Activated CD4-positive, alpha-beta memory T cell treated with anti-CD3 and anti-CD28 coated beads for 36 hours (primary cell): ENCODE measurements at regions not wholly inside any gene's neighbourhood (a gene's known extent, or its start where the extent isn't known, plus 50 kb on each side); places are given as distances from the start of the nearest gene placed in this dataset.

Source experiments
- CTCF ChIA-PET: fragments of 350-600 bp; sonication (Branson Sonifier 250); formaldehyde crosslinking; loops from one replicate; lab custom pipeline; 2021; ENCODE audit warnings: antibody characterized with exemption, inconsistent platforms; lab: Charles Lee
- POLR2A ChIA-PET: fragments of 350-600 bp; sonication (Branson Sonifier 250); formaldehyde crosslinking; loops from one replicate; lab custom pipeline; 2021; ENCODE audit warnings: antibody characterized with exemption; lab: Charles Lee
- DNase-seq: peaks from one replicate; pipeline ENCODE4 v3.0.0-alpha.2; 2020
- H3K27ac Mint-ChIP-seq: one replicate; pipeline ENCODE4 v1.8.0; 2021; ENCODE audit warnings: mixed read lengths
- H3K27me3 Mint-ChIP-seq: one replicate; pipeline ENCODE4 v1.8.0; 2021; ENCODE audit warnings: mixed read lengths
- H3K36me3 Mint-ChIP-seq: one replicate; pipeline ENCODE4 v1.8.0; 2021; ENCODE audit warnings: mixed read lengths
- H3K4me1 Mint-ChIP-seq: one replicate; pipeline ENCODE4 v1.8.0; 2021; ENCODE audit warnings: low read depth, mixed read lengths
- H3K4me3 Mint-ChIP-seq: one replicate; pipeline ENCODE4 v1.8.0; 2021; ENCODE audit warnings: mild to moderate bottlenecking, mixed read lengths
- H3K9me3 Mint-ChIP-seq: one replicate; pipeline ENCODE4 v1.8.0; 2021; ENCODE audit warnings: mixed read lengths
- intact Hi-C: fragments of 100-400 bp; cut with micrococcal nuclease; formaldehyde crosslinking; loops from one replicate; pipeline ENCODE4 v1.15.1; 2023

- POLR2A ChIA-PET, result no interaction called here
- Mint-ChIP-seq H3K4me1 (no peaks in the 10 kb centered on the region), H3K27me3 (peaks cover 6% of the 10 kb centered on the region), H3K4me3 (no peak overlapping the region), H3K36me3 (no peaks in the 10 kb centered on the region), H3K9me3 (no peaks in the 10 kb centered on the region), H3K27ac (no peak overlapping the region)
- intact Hi-C loops, result no loop called here
- no peak for DNase-seq
- CTCF ChIA-PET, result no interaction called here
These were observed 168.9 kb downstream of the MN1 start for GRCh38 chr22:27632451-27633295.

- no peaks in the 10 kb centered on the region for H3K36me3 Mint-ChIP-seq
- no peak overlapping the region for H3K4me3 Mint-ChIP-seq
- no peaks in the 10 kb centered on the region for H3K4me1 Mint-ChIP-seq
- intact Hi-C loops, result no loop called here
- peaks cover 6% of the 10 kb centered on the region for H3K27me3 Mint-ChIP-seq
- H3K9me3 Mint-ChIP-seq, result no peaks in the 10 kb centered on the region
- no peak for DNase-seq
- ChIA-PET POLR2A (no interaction called here), CTCF (no interaction called here)
- no peak overlapping the region for H3K27ac Mint-ChIP-seq
These were observed 168.2 kb downstream of the MN1 start for GRCh38 chr22:27633296-27633871.

GRCh38 chr22:27634043-27634740 lies 167.4 kb downstream of the MN1 start:
- no peak for DNase-seq

GRCh38 chr22:27635435-27635834 lies 166.1 kb downstream of the MN1 start:
- Mint-ChIP-seq H3K4me3 (no peak overlapping the region), H3K36me3 (no peaks in the 10 kb centered on the region), H3K9me3 (no peaks in the 10 kb centered on the region), H3K27ac (no peak overlapping the region), H3K4me1 (no peaks in the 10 kb centered on the region), H3K27me3 (peaks cover 6% of the 10 kb centered on the region)
- ChIA-PET POLR2A (no interaction called here), CTCF (no interaction called here)
- intact Hi-C loops, result no loop called here
- no peak for DNase-seq

More at GRCh38 chr22:27634043-27634740, 167.4 kb downstream of the MN1 start:
- CTCF ChIA-PET, result no interaction called here
- Mint-ChIP-seq H3K9me3 (no peaks in the 10 kb centered on the region), H3K4me3 (no peak overlapping the region), H3K27me3 (peaks cover 6% of the 10 kb centered on the region), H3K27ac (no peak overlapping the region), H3K36me3 (no peaks in the 10 kb centered on the region), H3K4me1 (no peaks in the 10 kb centered on the region)
- intact Hi-C loops, result no loop called here
- POLR2A ChIA-PET, result no interaction called here

- Mint-ChIP-seq H3K4me1 (no peaks in the 10 kb centered on the region), H3K4me3 (no peak overlapping the region), H3K27me3 (peaks cover 6% of the 10 kb centered on the region), H3K36me3 (no peaks in the 10 kb centered on the region), H3K9me3 (no peaks in the 10 kb centered on the region), H3K27ac (no peak overlapping the region)
- ChIA-PET CTCF (no interaction called here), POLR2A (no interaction called here)
- no peak for DNase-seq
- intact Hi-C loops, result no loop called here
These were observed 165.7 kb downstream of the MN1 start for GRCh38 chr22:27635852-27636251.

GRCh38 chr22:27636716-27637508 lies 164.6 kb downstream of the MN1 start:
- Mint-ChIP-seq H3K27me3 (peaks cover 6% of the 10 kb centered on the region), H3K36me3 (no peaks in the 10 kb centered on the region), H3K4me3 (no peak overlapping the region), H3K9me3 (no peaks in the 10 kb centered on the region), H3K27ac (no peak overlapping the region), H3K4me1 (no peaks in the 10 kb centered on the region)
- intact Hi-C loops, result no loop called here
- ChIA-PET CTCF (no interaction called here), POLR2A (no interaction called here)
- DNase-seq, result no peak

- Mint-ChIP-seq H3K27ac (no peak overlapping the region), H3K27me3 (peaks cover 6% of the 10 kb centered on the region), H3K4me3 (no peak overlapping the region), H3K9me3 (no peaks in the 10 kb centered on the region), H3K4me1 (no peaks in the 10 kb centered on the region), H3K36me3 (no peaks in the 10 kb centered on the region)
- intact Hi-C loops, result no loop called here
- no peak for DNase-seq
- ChIA-PET CTCF (no interaction called here), POLR2A (no interaction called here)
These were observed 164.0 kb downstream of the MN1 start for GRCh38 chr22:27637604-27638003.

- Mint-ChIP-seq H3K36me3 (no peaks in the 10 kb centered on the region), H3K27ac (no peak overlapping the region), H3K9me3 (no peaks in the 10 kb centered on the region), H3K4me1 (no peaks in the 10 kb centered on the region), H3K4me3 (no peak overlapping the region), H3K27me3 (peaks cover 4% of the 10 kb centered on the region)
- ChIA-PET CTCF (no interaction called here), POLR2A (no interaction called here)
- no peak for DNase-seq
- intact Hi-C loops, result no loop called here
These were observed 163.0 kb downstream of the MN1 start for GRCh38 chr22:27638329-27639233.

- H3K4me3 Mint-ChIP-seq, result no peak overlapping the region
- H3K9me3 Mint-ChIP-seq, result no peaks in the 10 kb centered on the region
- H3K27me3 Mint-ChIP-seq, result peaks cover 3% of the 10 kb centered on the region
- intact Hi-C loops, result no loop called here
- CTCF ChIA-PET, result no interaction called here
- H3K4me1 Mint-ChIP-seq, result no peaks in the 10 kb centered on the region
- H3K36me3 Mint-ChIP-seq, result no peaks in the 10 kb centered on the region
- no peak overlapping the region for H3K27ac Mint-ChIP-seq
- DNase-seq, result no peak
- POLR2A ChIA-PET, result no interaction called here
These were observed 162.1 kb downstream of the MN1 start for GRCh38 chr22:27639248-27640086.

GRCh38 chr22:27641049-27641795 lies 160.3 kb downstream of the MN1 start:
- no peaks in the 10 kb centered on the region for H3K4me1 Mint-ChIP-seq
- H3K4me3 Mint-ChIP-seq, result no peak overlapping the region
- ChIA-PET POLR2A (no interaction called here), CTCF (no interaction called here)
- no peaks in the 10 kb centered on the region for H3K36me3 Mint-ChIP-seq
- peaks cover 3% of the 10 kb centered on the region for H3K27me3 Mint-ChIP-seq
- no peak for DNase-seq
- H3K27ac Mint-ChIP-seq, result no peak overlapping the region
- intact Hi-C loops, result no loop called here
- H3K9me3 Mint-ChIP-seq, result no peaks in the 10 kb centered on the region
